ENCODE measurements at regions not wholly inside any gene's neighbourhood (a gene's known extent, or its start where the extent isn't known, plus 50 kb on each side); places are given as distances from the start of the nearest gene placed in this dataset.

DNA sequence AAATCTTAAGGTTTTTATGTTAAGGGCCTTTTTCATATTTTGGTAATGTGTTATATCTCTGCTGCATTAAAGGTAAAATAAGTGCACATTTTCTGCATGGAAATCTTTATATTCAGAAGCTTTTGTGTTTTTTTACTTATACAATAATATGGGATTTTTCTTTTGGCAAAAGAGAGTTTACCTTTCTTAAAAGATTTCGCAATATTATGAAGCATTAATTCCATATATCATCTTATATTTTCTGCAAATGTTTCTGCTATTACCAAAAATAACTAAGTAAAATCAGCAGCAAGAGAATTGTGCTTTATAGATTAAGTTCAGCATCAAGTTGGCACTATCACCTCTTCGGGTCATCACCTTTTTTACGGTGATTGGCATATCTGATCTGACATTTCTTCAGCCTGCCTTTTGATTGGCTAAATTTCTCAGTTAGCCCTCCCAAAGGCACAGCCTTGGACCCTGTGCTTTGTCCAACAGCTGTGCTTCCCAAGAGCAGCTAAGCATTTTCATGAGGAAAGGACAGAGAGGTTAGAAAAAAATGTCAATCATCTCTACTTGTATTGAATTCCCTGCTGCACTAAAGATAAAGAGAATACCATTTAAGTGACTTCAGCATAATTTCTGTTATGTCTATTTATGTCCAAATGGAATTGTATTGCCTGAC is 767.1 kb upstream of the PRMT6 start:
- Histone ChIP-seq H3K4me3 (no peak overlapping the region), H3K27ac (no peak overlapping the region), H3K27me3 (no peaks in the 10 kb centered on the region), H3K36me3 (no peaks in the 10 kb centered on the region), H3K9me3 (no peaks in the 10 kb centered on the region), H3K4me1 (no peaks in the 10 kb centered on the region)
- DNase-seq (ENCODE audit: extremely low spot score in 2 of 2): no peak
- TF ChIP-seq POLR2AphosphoS5 (IDR thresholded peaks at IDR 0.05; ENCODE audit: insufficient read depth in 1 of 2, low read depth in 1 of 2) (no peak), POLR2A (IDR thresholded peaks at IDR 0.05) (no peak), CTCF (IDR thresholded peaks at IDR 0.05) (no peak)
- intact Hi-C loops (cut with DNase I): no loop called here

- H3K9me3 ChIP-seq: no peaks in the 10 kb centered on the region
- intact Hi-C loops (cut with DNase I): no loop called here
- H3K36me3 ChIP-seq: no peaks in the 10 kb centered on the region
- no peak overlapping the region for H3K27ac ChIP-seq
- no peak overlapping the region for H3K4me3 ChIP-seq
- no peaks in the 10 kb centered on the region for H3K27me3 ChIP-seq
- no peak for DNase-seq (ENCODE audit: extremely low spot score in 2 of 2)
- H3K4me1 ChIP-seq: no peaks in the 10 kb centered on the region
- TF ChIP-seq POLR2AphosphoS5 (IDR thresholded peaks at IDR 0.05; ENCODE audit: insufficient read depth in 1 of 2, low read depth in 1 of 2) (no peak), CTCF (IDR thresholded peaks at IDR 0.05) (no peak), POLR2A (IDR thresholded peaks at IDR 0.05) (no peak)
These were observed 765.5 kb upstream of the PRMT6 start for GRCh38 chr1:106290805-106291501.

- DNase-seq (ENCODE audit: extremely low spot score in 2 of 2): no peak
- H3K4me3 ChIP-seq: no peak overlapping the region
- intact Hi-C loops (cut with DNase I): no loop called here
- no peak overlapping the region for H3K27ac ChIP-seq
- H3K9me3 ChIP-seq: no peaks in the 10 kb centered on the region
- H3K36me3 ChIP-seq: no peaks in the 10 kb centered on the region
- H3K4me1 ChIP-seq: no peaks in the 10 kb centered on the region
- no peak for TF ChIP-seq POLR2AphosphoS5 (IDR thresholded peaks at IDR 0.05; ENCODE audit: insufficient read depth in 1 of 2, low read depth in 1 of 2)
- no peak for TF ChIP-seq POLR2A (IDR thresholded peaks at IDR 0.05)
- TF ChIP-seq CTCF (IDR thresholded peaks at IDR 0.05): no peak
- no peaks in the 10 kb centered on the region for H3K27me3 ChIP-seq
These were observed 764.3 kb upstream of the PRMT6 start for GRCh38 chr1:106292130-106292529.

- Histone ChIP-seq H3K36me3 (no peaks in the 10 kb centered on the region), H3K9me3 (no peaks in the 10 kb centered on the region), H3K27ac (no peak overlapping the region), H3K4me3 (no peak overlapping the region), H3K4me1 (no peaks in the 10 kb centered on the region), H3K27me3 (no peaks in the 10 kb centered on the region)
- intact Hi-C loops (cut with DNase I): no loop called here
- no peak for DNase-seq (ENCODE audit: extremely low spot score in 2 of 2)
- no peak for TF ChIP-seq POLR2A (IDR thresholded peaks at IDR 0.05)
- TF ChIP-seq CTCF (IDR thresholded peaks at IDR 0.05): no peak
- no peak for TF ChIP-seq POLR2AphosphoS5 (IDR thresholded peaks at IDR 0.05; ENCODE audit: insufficient read depth in 1 of 2, low read depth in 1 of 2)
These were observed 760.0 kb upstream of the PRMT6 start for GRCh38 chr1:106296431-106296830.

DNA sequence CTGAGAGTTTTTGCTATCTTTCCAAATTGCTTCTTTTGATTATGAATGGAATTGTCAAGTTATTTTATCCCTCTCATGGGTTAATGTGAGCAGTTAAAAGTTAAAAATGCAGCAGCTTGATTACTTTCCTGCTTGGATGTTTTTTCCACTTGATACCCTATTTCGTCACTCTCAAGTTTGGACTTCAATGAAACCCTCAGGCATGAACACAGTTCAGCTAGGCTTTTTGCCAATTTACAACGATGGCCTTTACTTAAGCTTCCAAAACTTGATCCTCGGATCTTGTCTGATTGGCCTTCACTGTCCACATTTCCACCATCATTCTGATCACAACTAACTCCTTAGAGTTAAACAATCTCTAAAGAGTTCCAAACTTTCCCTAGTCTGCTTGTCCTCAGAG is 752.4 kb upstream of the PRMT6 start:
- H3K9me3 ChIP-seq: no peaks in the 10 kb centered on the region
- TF ChIP-seq POLR2AphosphoS5 (IDR thresholded peaks at IDR 0.05; ENCODE audit: insufficient read depth in 1 of 2, low read depth in 1 of 2) (no peak), POLR2A (IDR thresholded peaks at IDR 0.05) (no peak), CTCF (IDR thresholded peaks at IDR 0.05) (no peak)
- intact Hi-C loops (cut with DNase I): loop anchor here (5.0 kb wide), 1 partner anchor 1172 kb away; no protein-coding TSS in a partner anchor
- H3K4me3 ChIP-seq: no peak overlapping the region
- no peak overlapping the region for H3K27ac ChIP-seq
- H3K27me3 ChIP-seq: no peaks in the 10 kb centered on the region
- H3K4me1 ChIP-seq: no peaks in the 10 kb centered on the region
- no peak for DNase-seq (ENCODE audit: extremely low spot score in 2 of 2)
- H3K36me3 ChIP-seq: no peaks in the 10 kb centered on the region
